Activated T-helper 2 cell treated with anti-CD3 and anti-CD28 coated beads, Interferon-gamma antibody, Interleukin-2, Interleukin-4, amounts not matched to agents 10 μg/mL and 5 μg/mL and 100 μg/mL, durations not matched to agents 14 hours and 24 hours and 36 hours (primary cell): ENCODE measurements at regions not wholly inside any gene's neighbourhood (a gene's known extent, or its start where the extent isn't known, plus 50 kb on each side); places are given as distances from the start of the nearest gene placed in this dataset.

Source experiments
- DNase-seq: peaks from one replicate; pipeline ENCODE4 v3.0.0; 2021; ENCODE audit warnings: low spot score
- H3K27ac Mint-ChIP-seq: one replicate; pipeline ENCODE4 v1.8.0; 2021; ENCODE audit warnings: mixed read lengths
- H3K27me3 Mint-ChIP-seq: one replicate; pipeline ENCODE4 v1.8.0; 2021; ENCODE audit warnings: low read depth, mixed read lengths
- H3K36me3 Mint-ChIP-seq: one replicate; pipeline ENCODE4 v1.8.0; 2021; ENCODE audit warnings: low read depth, mixed read lengths
- H3K4me1 Mint-ChIP-seq: one replicate; pipeline ENCODE4 v1.8.0; 2021; ENCODE audit warnings: low read depth, mixed read lengths
- H3K4me3 Mint-ChIP-seq: one replicate; pipeline ENCODE4 v1.8.0; 2021; ENCODE audit warnings: low read depth, mild to moderate bottlenecking, moderate library complexity, mixed read lengths
- H3K9me3 Mint-ChIP-seq: one replicate; pipeline ENCODE4 v1.8.0; 2021; ENCODE audit warnings: mixed read lengths
- intact Hi-C: fragments of 100-400 bp; cut with micrococcal nuclease; formaldehyde crosslinking; loops from one replicate; pipeline ENCODE4 v1.15.1; 2023

DNA sequence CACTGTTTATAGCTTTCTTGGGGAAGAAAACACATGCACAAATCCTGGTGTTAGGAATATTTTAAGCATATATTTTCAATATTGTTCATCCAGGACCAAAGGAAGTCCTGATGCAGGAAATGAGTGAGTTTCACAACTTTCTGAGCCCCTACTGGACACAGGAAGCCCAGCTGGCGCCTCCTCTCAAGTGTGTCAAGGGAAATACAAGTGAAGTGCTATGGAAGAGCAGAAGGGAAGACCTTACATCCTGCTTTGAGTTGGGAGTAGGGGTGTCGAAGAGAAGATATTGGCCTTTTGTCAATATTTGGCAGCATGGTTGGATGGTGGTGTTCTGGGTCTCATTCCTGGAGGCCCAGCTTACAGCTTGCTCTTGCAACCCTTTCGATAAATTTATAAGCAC is 66.1 kb upstream of the ZDHHC17 start:
- DNase-seq = no peak
- peaks cover 2% of the 10 kb centered on the region for H3K27me3 Mint-ChIP-seq
- H3K4me3 Mint-ChIP-seq = no peak overlapping the region
- H3K9me3 Mint-ChIP-seq = no peaks in the 10 kb centered on the region
- no peaks in the 10 kb centered on the region for H3K36me3 Mint-ChIP-seq
- no peaks in the 10 kb centered on the region for H3K4me1 Mint-ChIP-seq
- intact Hi-C loops = no loop called here
- no peak overlapping the region for H3K27ac Mint-ChIP-seq

DNA sequence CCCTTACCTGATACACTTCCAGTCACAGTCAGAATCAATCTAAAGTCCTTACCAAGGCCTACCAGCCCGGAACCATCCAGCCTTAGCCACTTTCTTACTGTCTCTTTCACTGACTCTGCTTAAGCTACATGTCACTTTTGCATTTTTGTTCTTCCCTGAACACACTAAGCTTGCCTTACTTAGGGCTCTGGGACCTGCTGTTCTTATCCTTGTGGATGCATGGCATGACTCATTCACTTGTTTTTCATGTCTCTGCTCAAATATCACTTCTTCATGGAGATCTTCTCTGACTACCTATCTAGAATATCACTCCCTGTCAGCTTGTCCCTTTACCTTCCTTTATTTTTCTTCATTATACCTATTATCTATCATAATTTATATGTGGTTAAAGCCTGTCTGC is 65.6 kb upstream of the ZDHHC17 start:
- intact Hi-C loops = no loop called here
- no peak for DNase-seq
- Mint-ChIP-seq H3K27ac (no peak overlapping the region), H3K4me3 (no peak overlapping the region), H3K27me3 (peaks cover 2% of the 10 kb centered on the region), H3K4me1 (no peaks in the 10 kb centered on the region), H3K36me3 (no peaks in the 10 kb centered on the region), H3K9me3 (no peaks in the 10 kb centered on the region)

DNA sequence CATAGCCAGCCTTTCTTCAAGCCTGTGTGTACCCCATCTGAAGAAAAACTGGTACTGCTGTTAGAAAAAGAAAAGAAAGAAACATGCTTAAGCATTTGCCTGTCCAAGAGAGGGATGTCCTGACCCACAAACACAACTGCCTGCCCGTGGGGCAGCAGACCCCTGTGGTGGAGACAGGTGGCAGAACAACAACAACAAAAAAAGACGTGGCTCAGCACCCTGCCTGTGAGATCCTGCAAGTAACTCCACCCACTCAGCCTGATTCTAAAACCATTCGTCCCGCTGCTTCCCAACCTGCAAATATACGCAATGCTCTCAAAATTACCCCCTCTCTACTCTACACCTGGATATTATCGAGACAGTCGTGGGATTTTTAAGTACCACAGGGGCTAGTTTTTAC is 64.9 kb upstream of the ZDHHC17 start:
- peaks cover 2% of the 10 kb centered on the region for H3K27me3 Mint-ChIP-seq
- no peak overlapping the region for H3K27ac Mint-ChIP-seq

DNA sequence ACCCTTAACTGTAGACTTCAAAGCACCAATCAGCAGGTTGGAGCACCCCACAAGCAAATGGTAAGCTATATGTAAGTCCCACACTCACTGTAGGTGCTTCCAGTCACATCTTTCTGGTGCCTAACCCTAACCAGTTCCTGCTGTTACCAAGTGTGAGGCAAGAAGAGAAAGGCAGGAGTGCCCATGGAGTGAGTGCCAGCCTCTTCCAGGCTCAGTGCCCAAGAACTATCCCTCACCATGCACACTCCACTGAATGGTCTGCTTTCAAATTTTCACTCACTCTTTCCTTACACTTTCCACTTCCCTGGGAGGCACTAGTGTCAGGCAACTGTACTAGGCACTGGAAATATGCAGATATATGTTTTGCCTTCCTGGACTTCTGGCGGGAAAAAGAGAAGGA is 62.2 kb upstream of the ZDHHC17 start:
- H3K4me1 Mint-ChIP-seq = no peaks in the 10 kb centered on the region
- intact Hi-C loops = loop anchor here (10.0 kb wide), 1 partner anchor 93 kb away; no protein-coding TSS in a partner anchor
- H3K9me3 Mint-ChIP-seq = no peaks in the 10 kb centered on the region
- H3K27ac Mint-ChIP-seq = no peak overlapping the region
- DNase-seq = no peak
- peaks cover 2% of the 10 kb centered on the region for H3K27me3 Mint-ChIP-seq
- no peaks in the 10 kb centered on the region for H3K36me3 Mint-ChIP-seq
- H3K4me3 Mint-ChIP-seq = no peak overlapping the region

More for the DNA sequence above, 64.9 kb upstream of the ZDHHC17 start:
- no peaks in the 10 kb centered on the region for H3K36me3 Mint-ChIP-seq
- no peaks in the 10 kb centered on the region for H3K4me1 Mint-ChIP-seq
- intact Hi-C loops = no loop called here
- H3K4me3 Mint-ChIP-seq = no peak overlapping the region
- no peaks in the 10 kb centered on the region for H3K9me3 Mint-ChIP-seq
- no peak for DNase-seq

DNA sequence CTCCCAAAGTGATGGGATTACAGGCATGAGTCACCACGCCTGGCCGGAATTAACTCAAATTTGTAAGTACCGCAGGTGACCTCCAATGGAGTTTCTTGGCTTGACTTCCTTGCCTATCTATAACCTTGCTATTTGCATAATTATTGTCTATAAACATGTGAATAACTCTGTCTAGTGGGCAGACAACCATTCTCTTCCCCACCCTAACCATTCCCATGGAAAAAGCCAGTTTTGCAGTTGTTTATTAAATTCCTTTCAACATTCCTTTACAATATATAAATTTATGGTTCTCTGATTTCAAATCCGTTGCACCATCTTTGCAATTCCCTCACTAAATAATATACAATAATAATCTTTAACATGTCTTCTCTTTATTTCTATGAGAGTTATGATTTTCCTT is 61.0 kb upstream of the ZDHHC17 start:
- Mint-ChIP-seq H3K27me3 (peaks cover 2% of the 10 kb centered on the region), H3K4me3 (no peak overlapping the region), H3K4me1 (no peaks in the 10 kb centered on the region), H3K27ac (no peak overlapping the region), H3K9me3 (no peaks in the 10 kb centered on the region), H3K36me3 (no peaks in the 10 kb centered on the region)
- intact Hi-C loops = loop anchor here (10.0 kb wide), 1 partner anchor 92 kb away; no protein-coding TSS in a partner anchor
- no peak for DNase-seq

DNA sequence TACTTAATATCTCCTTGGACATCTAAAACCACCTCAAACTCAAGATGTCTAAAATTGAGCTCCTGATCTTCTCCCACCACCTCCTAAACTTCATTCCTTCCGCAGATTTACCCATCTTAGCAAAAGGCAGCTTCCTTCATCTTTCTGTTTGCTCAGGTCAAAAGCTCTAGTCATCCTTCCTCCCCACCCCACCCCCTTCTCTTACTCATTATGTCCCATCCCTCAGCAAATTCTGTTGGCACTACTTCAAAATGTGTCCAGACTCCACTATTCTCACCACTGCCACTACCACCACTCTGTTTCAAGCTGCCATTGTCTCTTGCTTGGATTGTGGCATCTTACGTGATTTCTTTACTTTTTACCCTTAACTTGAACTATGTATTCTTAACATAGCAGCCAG is 59.2 kb upstream of the ZDHHC17 start:
- Mint-ChIP-seq H3K9me3 (no peaks in the 10 kb centered on the region), H3K4me1 (no peaks in the 10 kb centered on the region), H3K27ac (no peak overlapping the region), H3K27me3 (peaks cover 2% of the 10 kb centered on the region), H3K4me3 (no peak overlapping the region), H3K36me3 (no peaks in the 10 kb centered on the region)
- intact Hi-C loops = loop anchor here (10.0 kb wide), 1 partner anchor 90 kb away; no protein-coding TSS in a partner anchor
- no peak for DNase-seq

DNA sequence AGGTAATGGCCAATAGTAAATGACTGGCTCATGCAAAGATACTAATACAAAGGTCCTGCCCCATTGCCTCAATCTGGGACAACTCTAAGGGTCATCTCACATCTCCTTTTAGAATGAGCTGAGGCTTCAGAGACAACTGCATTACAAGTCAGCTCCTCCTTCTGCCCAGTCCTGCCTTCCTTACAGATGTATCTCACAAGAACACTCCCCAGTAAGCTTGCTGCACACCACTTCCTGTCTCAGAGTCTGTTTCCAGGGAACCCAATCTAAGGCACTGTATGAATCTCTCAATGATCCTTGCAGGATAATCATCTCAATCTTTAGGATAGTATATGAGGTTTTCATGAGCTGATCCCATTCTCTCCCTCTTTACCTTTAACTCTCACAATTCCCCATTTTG is 57.8 kb upstream of the ZDHHC17 start:
- intact Hi-C loops = loop anchor here (10.0 kb wide), 1 partner anchor 89 kb away; no protein-coding TSS in a partner anchor
- peaks cover 2% of the 10 kb centered on the region for H3K27me3 Mint-ChIP-seq

DNA sequence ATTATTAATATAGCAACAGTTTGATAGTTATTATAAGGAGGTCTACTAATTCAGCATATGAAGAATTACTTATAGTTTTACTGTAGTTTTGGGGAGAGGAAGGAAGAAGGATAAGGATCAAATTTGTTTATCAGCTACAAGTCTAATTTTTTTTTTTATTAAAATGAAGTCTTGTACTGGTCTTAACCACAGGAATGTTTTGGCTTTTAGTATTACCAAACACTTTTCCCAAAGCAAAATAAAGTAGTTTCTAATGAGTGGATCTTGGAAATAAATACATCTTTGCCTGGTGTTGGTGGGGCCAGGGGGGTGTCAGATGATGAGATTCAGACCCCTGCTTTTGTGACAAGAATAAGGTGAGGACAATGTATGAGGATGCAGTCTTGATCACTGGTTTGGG is 57.2 kb upstream of the ZDHHC17 start:
- intact Hi-C loops = loop anchor here (10.0 kb wide), 1 partner anchor 88 kb away; no protein-coding TSS in a partner anchor
- Mint-ChIP-seq H3K36me3 (no peaks in the 10 kb centered on the region), H3K9me3 (no peaks in the 10 kb centered on the region), H3K4me3 (no peak overlapping the region), H3K27ac (no peak overlapping the region), H3K4me1 (no peaks in the 10 kb centered on the region), H3K27me3 (peaks cover 2% of the 10 kb centered on the region)
- no peak for DNase-seq

More for the DNA sequence above, 57.8 kb upstream of the ZDHHC17 start:
- no peak overlapping the region for H3K4me3 Mint-ChIP-seq
- no peak for DNase-seq
- H3K27ac Mint-ChIP-seq = no peak overlapping the region
- H3K36me3 Mint-ChIP-seq = no peaks in the 10 kb centered on the region
- no peaks in the 10 kb centered on the region for H3K4me1 Mint-ChIP-seq
- no peaks in the 10 kb centered on the region for H3K9me3 Mint-ChIP-seq

DNA sequence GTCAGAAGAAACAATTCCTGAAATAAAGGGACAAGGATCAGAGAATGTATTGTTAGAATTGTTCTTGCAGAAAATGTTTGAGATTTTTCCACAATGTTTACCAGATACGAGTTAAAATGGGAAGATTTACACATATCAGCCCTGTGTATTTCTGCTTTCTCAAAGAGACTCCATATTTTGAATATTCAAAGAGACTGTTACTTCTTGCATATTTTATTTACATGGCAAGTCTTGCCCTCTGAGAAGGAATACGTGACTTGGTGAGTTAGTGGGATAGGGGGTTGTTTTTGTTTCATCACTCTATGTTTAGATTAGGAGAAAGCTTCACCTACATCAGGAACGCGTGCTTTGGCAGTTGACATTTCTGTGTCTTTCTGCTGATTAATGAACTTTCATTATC is 56.1 kb upstream of the ZDHHC17 start:
- Mint-ChIP-seq H3K9me3 (no peaks in the 10 kb centered on the region), H3K4me3 (no peak overlapping the region), H3K27ac (no peak overlapping the region), H3K4me1 (no peaks in the 10 kb centered on the region), H3K27me3 (no peaks in the 10 kb centered on the region), H3K36me3 (no peaks in the 10 kb centered on the region)
- intact Hi-C loops = loop anchor here (10.0 kb wide), 1 partner anchor 87 kb away; no protein-coding TSS in a partner anchor
- no peak for DNase-seq

DNA sequence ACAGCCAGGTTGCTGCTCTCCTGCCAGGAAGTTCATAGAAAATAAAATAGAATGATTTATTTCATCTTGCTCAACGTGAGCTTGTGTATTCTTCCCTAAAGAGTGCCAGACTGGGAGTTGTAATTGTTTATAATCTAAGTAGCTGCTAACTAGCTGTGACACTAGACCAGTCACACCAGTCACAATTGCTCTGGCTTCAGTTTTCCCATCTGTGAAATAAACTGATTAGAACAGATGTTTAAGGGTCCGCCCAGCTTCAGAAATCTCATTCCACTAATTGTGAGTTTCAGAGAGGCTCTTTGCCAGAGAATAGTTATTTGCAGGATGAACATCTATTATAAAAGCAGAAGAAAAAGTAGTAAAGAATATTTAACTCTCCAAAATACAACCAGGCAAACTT is 55.6 kb upstream of the ZDHHC17 start:
- Mint-ChIP-seq H3K4me1 (no peaks in the 10 kb centered on the region), H3K9me3 (no peaks in the 10 kb centered on the region), H3K36me3 (no peaks in the 10 kb centered on the region), H3K4me3 (no peak overlapping the region), H3K27ac (no peak overlapping the region), H3K27me3 (no peaks in the 10 kb centered on the region)
- intact Hi-C loops = loop anchor here (10.0 kb wide), 1 partner anchor 87 kb away; no protein-coding TSS in a partner anchor
- DNase-seq = no peak

DNA sequence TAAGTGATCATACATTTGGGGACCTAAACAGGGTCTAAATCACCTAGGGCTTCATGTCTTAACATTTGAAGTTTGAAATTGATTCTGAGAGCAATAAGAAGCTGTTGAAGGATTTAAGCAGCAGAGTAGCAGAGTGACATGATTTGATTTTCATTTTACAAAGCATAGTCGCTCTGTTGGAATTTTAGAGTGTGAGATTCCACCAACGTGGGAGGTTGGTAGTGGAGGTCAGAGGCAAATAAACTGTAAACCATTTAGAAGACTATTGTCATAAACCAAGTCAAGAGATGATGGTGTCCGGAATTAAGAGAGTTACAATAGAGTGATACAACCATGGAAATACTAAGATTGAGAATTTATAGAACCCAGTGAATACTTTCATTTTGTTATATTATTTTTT is 52.7 kb upstream of the ZDHHC17 start:
- no peak overlapping the region for H3K4me3 Mint-ChIP-seq
- no peaks in the 10 kb centered on the region for H3K4me1 Mint-ChIP-seq
- no peak for DNase-seq
- H3K27me3 Mint-ChIP-seq = no peaks in the 10 kb centered on the region
- no peak overlapping the region for H3K27ac Mint-ChIP-seq
- intact Hi-C loops = no loop called here
- no peaks in the 10 kb centered on the region for H3K36me3 Mint-ChIP-seq
- H3K9me3 Mint-ChIP-seq = no peaks in the 10 kb centered on the region

DNA sequence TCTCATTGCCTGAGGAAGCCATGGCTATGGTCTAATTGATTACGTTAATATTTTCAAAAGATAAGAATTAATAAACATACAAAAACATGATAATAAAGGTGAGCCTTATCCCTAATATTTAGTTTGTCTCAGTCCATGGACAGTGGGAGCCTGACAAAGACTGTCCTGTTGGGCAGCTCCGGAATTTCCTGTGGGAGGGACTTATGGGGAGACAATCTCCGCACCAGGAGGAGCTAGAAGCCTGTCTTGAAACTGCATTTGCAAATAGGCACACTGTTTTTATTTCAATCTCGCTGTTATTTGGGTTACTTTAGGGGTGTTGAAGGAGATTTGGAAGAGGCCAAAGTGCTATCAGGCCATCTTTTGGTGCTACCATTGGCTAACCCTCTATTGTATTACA is 50.8 kb upstream of the ZDHHC17 start:
- Mint-ChIP-seq H3K4me1 (no peaks in the 10 kb centered on the region), H3K27me3 (no peaks in the 10 kb centered on the region), H3K36me3 (no peaks in the 10 kb centered on the region), H3K4me3 (no peak overlapping the region), H3K27ac (no peak overlapping the region), H3K9me3 (no peaks in the 10 kb centered on the region)
- intact Hi-C loops = no loop called here
- DNase-seq = no peak

DNA sequence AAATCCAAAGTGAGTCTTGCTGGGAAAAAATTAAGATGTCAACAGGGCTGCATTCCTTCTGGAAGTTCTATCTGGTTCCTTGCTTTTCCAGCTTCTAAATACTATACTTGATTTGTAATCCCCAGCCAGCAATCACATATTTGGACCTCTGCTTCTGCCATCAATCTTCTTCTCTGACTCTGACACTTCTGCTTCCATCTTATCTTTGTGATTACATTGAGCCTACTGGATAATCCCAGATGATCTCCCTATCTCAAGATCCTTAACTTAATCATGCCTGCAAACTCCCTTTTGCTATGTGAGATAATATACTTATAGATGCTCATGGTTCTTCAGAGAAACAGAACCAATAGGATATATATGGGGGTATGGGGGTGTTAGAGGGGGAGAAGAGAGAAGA is 49.9 kb upstream of the ZDHHC17 start:
- DNase-seq = no peak
- intact Hi-C loops = no loop called here
- Mint-ChIP-seq H3K4me1 (no peaks in the 10 kb centered on the region), H3K27me3 (no peaks in the 10 kb centered on the region), H3K27ac (no peak overlapping the region), H3K36me3 (no peaks in the 10 kb centered on the region), H3K9me3 (no peaks in the 10 kb centered on the region), H3K4me3 (no peak overlapping the region)
